Stomach (tissue), 4 donors: ENCODE measurements at regions not wholly inside any gene's neighbourhood (a gene's known extent, or its start where the extent isn't known, plus 50 kb on each side); places are given as distances from the start of the nearest gene placed in this dataset.

Experiments used
- EP300 ChIP-seq: sonication (generic); formaldehyde crosslinking; IDR thresholded peaks from one replicate; pipeline ENCODE4 v1.6.1; 2017; ENCODE audit warnings: antibody characterized with exemption
- POLR2A ChIP-seq, 4 donors: fragments of 450-650 bp; IDR thresholded peaks; one replicate each; pipeline ENCODE4 v1.6.1; 2016; ENCODE audit warnings: antibody characterized with exemption in 4 of 4, control low read depth in 2 of 4, mild to moderate bottlenecking in 1 of 4, moderate library complexity in 1 of 4
- TF ChIP-seq, protein P1 (sequence below), 7 experiments: fragments of 450-650 bp in 4 of 7; fragments of 200-600 bp in 3 of 7; sonication (generic) in 3 of 7; IDR thresholded peaks; one replicate each; pipeline ENCODE4 v1.5.1; 2016 to 2019; ENCODE audit warnings: antibody characterized with exemption in 7 of 7, control low read depth in 2 of 7, mild to moderate bottlenecking in 1 of 7

DNA sequence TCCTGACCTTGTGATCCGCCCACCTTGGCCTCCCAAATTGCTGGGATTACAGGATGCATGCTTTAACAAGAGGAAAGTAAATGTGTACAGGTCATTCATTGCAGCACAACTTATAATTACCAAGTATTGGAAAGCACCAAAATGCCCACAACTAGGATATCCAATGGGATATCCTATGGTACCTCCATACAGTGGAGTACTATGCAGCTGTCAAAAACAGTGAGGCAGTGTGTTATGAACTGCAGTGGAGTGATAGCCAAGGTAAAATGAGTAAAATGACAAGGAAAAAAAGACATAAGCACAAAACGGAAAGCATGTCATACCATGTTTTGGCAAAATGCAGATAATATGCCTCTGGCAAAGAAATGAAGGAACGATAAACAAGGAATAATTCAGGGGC lies 87.6 kb downstream of the FOXL1 start:
- no peak for TF ChIP-seq POLR2A (IDR thresholded peaks at IDR 0.05)
- TF ChIP-seq, protein P1, sequence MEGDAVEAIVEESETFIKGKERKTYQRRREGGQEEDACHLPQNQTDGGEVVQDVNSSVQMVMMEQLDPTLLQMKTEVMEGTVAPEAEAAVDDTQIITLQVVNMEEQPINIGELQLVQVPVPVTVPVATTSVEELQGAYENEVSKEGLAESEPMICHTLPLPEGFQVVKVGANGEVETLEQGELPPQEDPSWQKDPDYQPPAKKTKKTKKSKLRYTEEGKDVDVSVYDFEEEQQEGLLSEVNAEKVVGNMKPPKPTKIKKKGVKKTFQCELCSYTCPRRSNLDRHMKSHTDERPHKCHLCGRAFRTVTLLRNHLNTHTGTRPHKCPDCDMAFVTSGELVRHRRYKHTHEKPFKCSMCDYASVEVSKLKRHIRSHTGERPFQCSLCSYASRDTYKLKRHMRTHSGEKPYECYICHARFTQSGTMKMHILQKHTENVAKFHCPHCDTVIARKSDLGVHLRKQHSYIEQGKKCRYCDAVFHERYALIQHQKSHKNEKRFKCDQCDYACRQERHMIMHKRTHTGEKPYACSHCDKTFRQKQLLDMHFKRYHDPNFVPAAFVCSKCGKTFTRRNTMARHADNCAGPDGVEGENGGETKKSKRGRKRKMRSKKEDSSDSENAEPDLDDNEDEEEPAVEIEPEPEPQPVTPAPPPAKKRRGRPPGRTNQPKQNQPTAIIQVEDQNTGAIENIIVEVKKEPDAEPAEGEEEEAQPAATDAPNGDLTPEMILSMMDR (IDR thresholded peaks at IDR 0.05) = no peak
- no peak for TF ChIP-seq EP300
